ENCODE measurements at regions not wholly inside any gene's neighbourhood (a gene's known extent, or its start where the extent isn't known, plus 50 kb on each side); places are given as distances from the start of the nearest gene placed in this dataset.

- TF ChIP-seq CTCF (IDR thresholded peaks at IDR 0.05; ENCODE audit: borderline replicate concordance, extremely low read depth, low read length, poor library complexity, severe bottlenecking): no peak
- TF ChIP-seq EZH2 (IDR thresholded peaks at IDR 0.05; ENCODE audit: borderline replicate concordance, low read depth, low read length, severe bottlenecking): no peak
Measured at GRCh38 chr3:53949541-53949940, 57.9 kb upstream of the SELENOK start.
